DND-41 (cell line): ENCODE measurements at regions not wholly inside any gene's neighbourhood (a gene's known extent, or its start where the extent isn't known, plus 50 kb on each side); places are given as distances from the start of the nearest gene placed in this dataset.

Experiments
- CTCF ChIP-seq: IDR thresholded peaks from 2 replicates; pipeline ENCODE4 v1.5.1; 2012; ENCODE audit warnings: borderline replicate concordance, low read length, moderate library complexity, mild to moderate bottlenecking; ENCODE audit not compliant: poor library complexity, severe bottlenecking; ENCODE audit errors: extremely low read depth
- EZH2 ChIP-seq: IDR thresholded peaks from 3 replicates; pipeline ENCODE4 v1.6.1; 2012; ENCODE audit warnings: borderline replicate concordance, low read depth, mild to moderate bottlenecking, moderate library complexity, low read length, inconsistent platforms; ENCODE audit not compliant: severe bottlenecking

- TF ChIP-seq EZH2 (no peak), CTCF (no peak)
Measured at GRCh38 chr16:6967796-6968320, 364.8 kb upstream of the RBFOX1 start.
